WI38 (cell line): ENCODE measurements at regions not wholly inside any gene's neighbourhood (a gene's known extent, or its start where the extent isn't known, plus 50 kb on each side); places are given as distances from the start of the nearest gene placed in this dataset.

ENCODE experiments used
- H3K4me3 ChIP-seq: 2 replicates; pipeline ENCODE4 v1.5.1; 2011; ENCODE audit warnings: low read depth, mild to moderate bottlenecking, control low read depth, low read length
- TF ChIP-seq, protein P1 (sequence below): IDR thresholded peaks from 2 replicates; pipeline ENCODE4 v1.5.1; 2012; ENCODE audit warnings: low read depth, mild to moderate bottlenecking, control low read depth, low read length

DNA sequence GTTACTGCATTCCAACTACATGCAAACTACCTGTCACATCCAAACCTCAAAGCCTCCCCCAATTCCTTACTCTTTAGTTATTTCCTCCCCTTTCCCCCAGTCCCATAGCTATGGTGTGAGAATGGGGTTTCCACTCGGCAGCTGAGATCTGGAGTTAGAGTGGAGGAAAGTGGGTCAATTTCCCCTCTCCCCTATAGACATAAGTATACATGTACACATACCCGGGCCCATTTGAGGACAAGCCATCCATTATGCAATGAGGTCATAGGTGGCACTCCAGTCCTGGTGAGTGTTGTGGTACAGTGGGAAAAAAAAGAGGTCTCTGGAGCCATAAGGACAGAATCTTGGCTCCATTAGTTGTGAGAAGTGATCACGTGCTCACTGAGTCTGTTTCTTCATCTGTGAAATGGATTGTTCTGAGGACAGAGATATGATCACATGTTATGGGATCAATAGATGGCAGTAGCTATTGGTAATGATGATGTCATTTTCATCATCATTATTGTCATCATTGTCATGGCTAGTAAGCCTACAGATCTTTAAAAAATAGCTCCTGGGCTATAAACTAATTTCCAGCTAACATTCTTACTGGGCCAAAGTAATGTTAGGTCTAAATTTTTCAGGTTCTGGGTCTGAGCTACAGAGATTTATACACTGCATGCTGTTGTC is 119.0 kb downstream of the BCL2L11 start:
- H3K4me3 ChIP-seq = no peak overlapping the region
- TF ChIP-seq, protein P1, sequence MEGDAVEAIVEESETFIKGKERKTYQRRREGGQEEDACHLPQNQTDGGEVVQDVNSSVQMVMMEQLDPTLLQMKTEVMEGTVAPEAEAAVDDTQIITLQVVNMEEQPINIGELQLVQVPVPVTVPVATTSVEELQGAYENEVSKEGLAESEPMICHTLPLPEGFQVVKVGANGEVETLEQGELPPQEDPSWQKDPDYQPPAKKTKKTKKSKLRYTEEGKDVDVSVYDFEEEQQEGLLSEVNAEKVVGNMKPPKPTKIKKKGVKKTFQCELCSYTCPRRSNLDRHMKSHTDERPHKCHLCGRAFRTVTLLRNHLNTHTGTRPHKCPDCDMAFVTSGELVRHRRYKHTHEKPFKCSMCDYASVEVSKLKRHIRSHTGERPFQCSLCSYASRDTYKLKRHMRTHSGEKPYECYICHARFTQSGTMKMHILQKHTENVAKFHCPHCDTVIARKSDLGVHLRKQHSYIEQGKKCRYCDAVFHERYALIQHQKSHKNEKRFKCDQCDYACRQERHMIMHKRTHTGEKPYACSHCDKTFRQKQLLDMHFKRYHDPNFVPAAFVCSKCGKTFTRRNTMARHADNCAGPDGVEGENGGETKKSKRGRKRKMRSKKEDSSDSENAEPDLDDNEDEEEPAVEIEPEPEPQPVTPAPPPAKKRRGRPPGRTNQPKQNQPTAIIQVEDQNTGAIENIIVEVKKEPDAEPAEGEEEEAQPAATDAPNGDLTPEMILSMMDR = no peak

DNA sequence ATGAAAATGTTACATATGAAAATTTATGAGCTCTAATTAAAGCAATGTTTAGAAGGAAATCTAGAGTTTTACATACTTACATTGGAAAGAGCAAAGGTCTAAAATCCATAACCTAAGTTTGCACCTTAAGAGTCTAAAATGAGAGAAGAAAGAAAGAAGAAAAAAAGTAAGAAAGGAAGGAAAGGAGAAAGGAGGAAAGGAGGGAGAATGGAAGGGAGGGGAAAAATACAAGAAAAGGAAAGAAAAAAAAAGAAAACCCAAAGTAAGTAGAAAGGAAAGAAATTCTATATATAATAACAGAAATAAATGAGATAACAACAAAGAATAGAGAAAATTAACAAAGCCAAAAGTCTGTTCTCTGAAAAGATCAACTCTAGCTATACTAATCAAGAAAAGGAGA is 122.6 kb downstream of the BCL2L11 start:
- no peak overlapping the region for H3K4me3 ChIP-seq
- TF ChIP-seq, protein P1 = no peak

DNA sequence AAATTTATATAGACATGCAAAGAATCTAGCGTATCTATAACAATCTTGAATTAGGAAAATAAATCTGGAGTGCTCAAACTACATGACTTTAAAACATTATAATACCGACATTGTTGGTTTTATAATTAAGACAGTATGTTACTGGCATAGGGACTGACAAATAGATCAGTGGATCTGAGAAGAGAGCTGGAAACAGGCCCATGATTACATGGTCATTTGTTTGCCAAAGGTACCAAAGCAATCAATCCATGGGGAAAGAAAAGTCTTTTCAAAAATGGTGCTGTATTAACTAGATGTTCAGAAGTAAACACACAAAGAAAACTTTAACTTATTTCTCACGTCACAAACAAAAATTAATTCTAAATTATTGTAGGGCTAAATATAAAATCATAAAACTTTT is 124.2 kb downstream of the BCL2L11 start:
- no peak overlapping the region for H3K4me3 ChIP-seq
- TF ChIP-seq, protein P1 = no peak

DNA sequence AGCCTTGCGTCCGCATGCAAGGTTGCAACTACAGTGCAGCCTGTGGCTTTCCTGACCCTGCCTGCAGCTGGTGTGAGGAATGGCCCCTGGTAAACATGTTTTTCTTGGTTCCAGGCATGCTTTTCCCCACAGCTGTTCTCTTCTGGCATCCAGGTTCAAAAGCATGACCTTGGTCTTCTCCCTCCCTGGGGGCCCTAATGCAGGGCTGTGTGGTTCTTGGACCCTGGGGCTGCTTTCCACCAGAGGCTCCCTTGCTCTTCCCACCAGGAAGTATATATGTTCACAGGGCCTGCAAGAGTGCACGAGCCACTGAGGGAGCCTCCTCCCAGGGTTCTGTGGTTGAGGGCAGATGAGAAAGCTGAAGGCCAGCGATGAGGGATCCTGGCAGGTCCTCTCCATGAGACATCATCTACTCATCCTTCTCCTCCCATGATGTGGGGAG is 125.9 kb downstream of the BCL2L11 start:
- TF ChIP-seq, protein P1 = no peak

DNA sequence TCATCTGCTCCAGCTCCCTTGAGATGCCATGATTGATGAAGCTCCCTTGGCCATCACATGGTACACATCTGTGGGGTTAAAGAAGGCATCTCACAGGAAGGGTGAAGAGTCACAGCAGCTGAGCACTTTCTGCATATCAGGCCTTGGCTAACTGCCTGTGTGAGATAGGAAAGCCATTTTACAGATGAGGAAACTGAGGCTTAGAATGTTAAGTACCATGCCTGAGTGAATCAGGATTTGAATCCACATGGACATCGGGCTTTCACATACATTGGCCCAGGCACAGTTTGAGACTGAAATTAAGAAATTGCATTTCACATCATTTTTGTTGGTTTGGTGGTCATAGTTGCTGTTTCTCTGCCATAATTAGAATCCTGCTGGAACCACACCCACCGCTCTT is 126.8 kb downstream of the BCL2L11 start:
- H3K4me3 ChIP-seq = no peak overlapping the region
- TF ChIP-seq, protein P1 = no peak

More for the DNA sequence above, 125.9 kb downstream of the BCL2L11 start:
- no peak overlapping the region for H3K4me3 ChIP-seq

DNA sequence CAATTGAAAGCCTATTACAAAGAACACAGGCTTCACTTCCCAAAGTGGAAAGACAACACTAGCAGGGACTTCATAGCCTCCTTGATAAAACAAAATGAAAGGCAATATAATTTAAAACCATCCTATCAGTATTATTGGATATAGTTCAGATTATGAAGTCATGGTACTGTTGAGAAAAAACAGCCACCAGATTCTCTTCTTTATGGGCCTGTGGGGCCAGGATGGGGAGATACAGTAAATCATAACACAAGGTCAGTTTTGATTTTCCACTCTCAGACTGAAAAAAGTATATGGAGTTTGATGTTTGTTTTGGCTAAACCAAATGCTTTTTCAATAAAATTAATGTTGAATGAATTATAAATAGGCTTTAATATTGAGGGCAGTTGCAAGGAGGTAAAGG is 129.1 kb downstream of the BCL2L11 start:
- H3K4me3 ChIP-seq = no peak overlapping the region
- TF ChIP-seq, protein P1 = no peak

DNA sequence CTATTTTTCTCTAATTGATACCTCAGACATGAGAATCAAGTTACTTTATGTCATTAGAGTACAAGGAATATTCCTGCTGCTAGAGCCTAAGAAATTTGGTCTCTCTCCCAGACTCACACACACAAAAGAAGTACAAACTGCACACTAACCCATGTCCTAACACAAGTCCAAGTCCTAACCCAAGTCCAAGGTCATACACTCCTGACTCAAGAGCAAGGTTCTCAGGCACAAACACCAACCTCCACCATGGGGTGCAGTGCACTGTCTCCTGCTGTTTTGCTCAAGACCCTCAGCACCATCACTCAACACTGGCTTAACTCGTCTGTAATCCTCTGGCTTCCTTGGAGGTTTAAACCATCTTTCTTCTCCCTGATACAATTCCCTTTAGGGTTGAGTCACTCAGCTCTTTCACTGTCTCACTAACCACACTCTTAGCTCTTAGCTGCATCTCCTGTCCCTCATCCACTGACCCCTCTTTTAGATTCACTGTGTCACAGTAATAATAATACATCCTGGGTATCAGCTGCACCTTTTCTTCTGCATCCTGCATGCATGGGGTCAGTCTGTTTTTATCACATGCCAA is 129.8 kb downstream of the BCL2L11 start:
- H3K4me3 ChIP-seq = no peak overlapping the region
- TF ChIP-seq, protein P1 = no peak
